IMR-90 (cell line): ENCODE measurements at regions not wholly inside any gene's neighbourhood (a gene's known extent, or its start where the extent isn't known, plus 50 kb on each side); places are given as distances from the start of the nearest gene placed in this dataset.

Experiments used
- ATAC-seq: fragments of 200-7000 bp; cut with Tn5 transposase; 2 replicates; pipeline ENCODE4 v1.9.1; 2020; ENCODE audit warnings: low read depth, mild to moderate bottlenecking, moderate library complexity
- BruUV-seq: library from RNA; stranded (reverse); fragments of 400-500 nt; replicated peaks from 2 replicates; lab custom pipeline; 2021; lab: Mats Ljungman, UMichigan
- CTCF ChIA-PET: fragments of 300-600 bp; formaldehyde crosslinking; extraction: SDS; loops from one replicate; lab custom pipeline; 2021; ENCODE audit warnings: antibody characterized with exemption; lab: Yijun Ruan, JAX
- POLR2A ChIA-PET: fragments of 300-600 bp; sonication (Branson Sonifier 250); formaldehyde crosslinking; loops from one replicate; lab custom pipeline; 2022; ENCODE audit warnings: antibody characterized with exemption; ENCODE audit not compliant: unreplicated experiment; lab: Charles Lee
- DNase-seq: peaks from one replicate; pipeline ENCODE4 v3.0.0; 2013
- H2AFZ ChIP-seq: replicated peaks from 2 replicates; pipeline ENCODE3; 2013; ENCODE audit warnings: low read length, mild to moderate bottlenecking; ENCODE audit not compliant: poor library complexity
- H2AK5ac ChIP-seq: 2 replicates; pipeline ENCODE4 v1.6.1; 2013; ENCODE audit warnings: low read depth, low read length, inconsistent platforms
- H2AK9ac ChIP-seq: replicated peaks from 2 replicates; pipeline ENCODE3; 2013; ENCODE audit warnings: mild to moderate bottlenecking, low read depth, low read length, moderate library complexity; ENCODE audit not compliant: poor library complexity
- H2BK120ac ChIP-seq: 2 replicates; pipeline ENCODE4 v1.6.1; 2013; ENCODE audit warnings: low read depth, low read length, inconsistent platforms
- H2BK15ac ChIP-seq: 3 replicates; pipeline ENCODE4 v1.6.1; 2013; ENCODE audit warnings: low read depth, low read length, inconsistent platforms
- H2BK20ac ChIP-seq: 2 replicates; pipeline ENCODE4 v1.6.1; 2013; ENCODE audit warnings: low read depth, mild to moderate bottlenecking, inconsistent platforms, low read length, moderate library complexity
- H2BK5ac ChIP-seq: 2 replicates; pipeline ENCODE4 v1.6.1; 2013; ENCODE audit warnings: mild to moderate bottlenecking, low read depth, low read length, inconsistent platforms; ENCODE audit not compliant: poor library complexity, severe bottlenecking
- H3K14ac ChIP-seq: replicated peaks from 2 replicates; pipeline ENCODE4 v1.6.1; 2013; ENCODE audit warnings: low read depth, low read length, inconsistent platforms
- H3K18ac ChIP-seq: 2 replicates; pipeline ENCODE4 v1.6.1; 2013; ENCODE audit warnings: low read depth, low read length, control low read depth
- H3K23ac ChIP-seq: 2 replicates; pipeline ENCODE4 v1.6.1; 2013; ENCODE audit warnings: low read depth, low read length, inconsistent platforms
- H3K27ac ChIP-seq: 2 replicates; pipeline ENCODE4 v1.5.1; 2013; ENCODE audit warnings: mild to moderate bottlenecking, control low read depth, low read length; ENCODE audit not compliant: insufficient read depth
- H3K27me3 ChIP-seq: 2 replicates; pipeline ENCODE4 v1.6.1; 2013; ENCODE audit warnings: low read length; ENCODE audit not compliant: control insufficient read depth, insufficient read depth
- H3K36me3 ChIP-seq: 2 replicates; pipeline ENCODE4 v1.6.1; 2013; ENCODE audit warnings: low read length, mixed read lengths; ENCODE audit not compliant: control insufficient read depth, insufficient read depth
- H3K4ac ChIP-seq: 2 replicates; pipeline ENCODE4 v1.6.1; 2013; ENCODE audit warnings: low read depth, low read length, inconsistent platforms
- H3K4me1 ChIP-seq: 2 replicates; pipeline ENCODE4 v1.6.1; 2013; ENCODE audit warnings: low read length, mixed read lengths; ENCODE audit not compliant: control insufficient read depth, insufficient read depth
- H3K4me2 ChIP-seq: 2 replicates; pipeline ENCODE4 v1.6.1; 2013; ENCODE audit warnings: low read depth, mild to moderate bottlenecking, control low read depth, low read length, moderate library complexity
- H3K4me3 ChIP-seq: 2 replicates; pipeline ENCODE4 v1.5.1; 2013; ENCODE audit warnings: low read depth, mild to moderate bottlenecking, control low read depth, low read length, moderate library complexity; ENCODE audit not compliant: insufficient read depth
- H3K56ac ChIP-seq: 2 replicates; pipeline ENCODE4 v1.6.1; 2013; ENCODE audit warnings: low read length, inconsistent platforms; ENCODE audit not compliant: insufficient read depth; ENCODE audit errors: extremely low read depth
- H3K79me1 ChIP-seq, 2 experiments: 2 replicates each; pipeline ENCODE4 v1.6.1; 2013; ENCODE audit warnings: low read length in 2 of 2, inconsistent platforms in 1 of 2, low read depth in 1 of 2
- H3K9ac ChIP-seq: 2 replicates; pipeline ENCODE4 v1.6.1; 2013; ENCODE audit warnings: low read depth, low read length, control low read depth
- H3K9me1 ChIP-seq: 2 replicates; pipeline ENCODE4 v1.6.1; 2013; ENCODE audit warnings: low read length, inconsistent platforms; ENCODE audit not compliant: insufficient read depth
- H3K9me3 ChIP-seq: 2 replicates; pipeline ENCODE4 v1.6.1; 2013; ENCODE audit warnings: low read length; ENCODE audit not compliant: control insufficient read depth, insufficient read depth
- H4K20me1 ChIP-seq: 2 replicates; pipeline ENCODE4 v1.6.1; 2013; ENCODE audit warnings: low read length, inconsistent platforms; ENCODE audit not compliant: insufficient read depth
- H4K5ac ChIP-seq: 2 replicates; pipeline ENCODE4 v1.6.1; 2013; ENCODE audit warnings: mild to moderate bottlenecking, low read depth, low read length, control low read depth
- H4K8ac ChIP-seq, 2 experiments: 2 replicates each; pipeline ENCODE4 v1.6.1; 2013; ENCODE audit warnings: low read depth in 2 of 2, low read length in 2 of 2, control low read depth in 1 of 2, inconsistent platforms in 1 of 2
- H4K91ac ChIP-seq: 2 replicates; pipeline ENCODE4 v1.6.1; 2013; ENCODE audit warnings: low read depth, low read length, inconsistent platforms; ENCODE audit not compliant: insufficient read depth
- CHD1 ChIP-seq: IDR thresholded peaks from 2 replicates; pipeline ENCODE4 v1.6.1; 2012; ENCODE audit warnings: low read depth, low read length, improper control_type of control experiment
- MAZ ChIP-seq: IDR thresholded peaks from 2 replicates; pipeline ENCODE4 v1.6.1; 2012; ENCODE audit warnings: low read depth, mild to moderate bottlenecking, low read length, improper control_type of control experiment, moderate library complexity, borderline replicate concordance
- RCOR1 ChIP-seq: IDR thresholded peaks from 2 replicates; pipeline ENCODE4 v1.6.1; 2012; ENCODE audit warnings: mild to moderate bottlenecking, low read length, improper control_type of control experiment; ENCODE audit not compliant: insufficient replicate concordance
- RFX5 ChIP-seq: IDR thresholded peaks from 2 replicates; pipeline ENCODE4 v1.8.0; 2012; ENCODE audit warnings: low read depth, mild to moderate bottlenecking, low read length, moderate library complexity
- WGBS, 2 experiments: methylation state at CpG; one replicate each; pipeline versions ENCODE4 v1.1.5 to v1.1.7; 2013; ENCODE audit warnings: missing lambda C conversion rate in 2 of 2; ENCODE audit not compliant: insufficient read length in 1 of 2; ENCODE audit errors: extremely low coverage in 2 of 2; 5-methylcytosine and 5-hydroxymethylcytosine counted together
- dilution Hi-C: fragments of 300-500 bp; cut with HindIII; formaldehyde crosslinking; loops from one replicate; pipeline ENCODE4 v1.14.3; 2018; ENCODE audit warnings: low sequenced_read_pairs; ENCODE audit not compliant: unreplicated experiment
- in situ Hi-C: fragments of 300-500 bp; cut with MboI; formaldehyde crosslinking; loops from 3 replicates; pipeline ENCODE4 v1.14.3; 2019; ENCODE audit warnings: low sequenced_read_pairs, inconsistent platforms, mixed read lengths
- intact Hi-C: fragments of 100-400 bp; cut with micrococcal nuclease; formaldehyde crosslinking; loops from 2 replicates; pipeline ENCODE4 v1.10.0; 2022
- TF ChIP-seq, protein P1 (sequence below): fragments of 150-350 bp; IDR thresholded peaks from 2 replicates; pipeline ENCODE4 v1.6.1; 2017; ENCODE audit warnings: mild to moderate bottlenecking, antibody characterized with exemption, low read length, low read depth

DNA sequence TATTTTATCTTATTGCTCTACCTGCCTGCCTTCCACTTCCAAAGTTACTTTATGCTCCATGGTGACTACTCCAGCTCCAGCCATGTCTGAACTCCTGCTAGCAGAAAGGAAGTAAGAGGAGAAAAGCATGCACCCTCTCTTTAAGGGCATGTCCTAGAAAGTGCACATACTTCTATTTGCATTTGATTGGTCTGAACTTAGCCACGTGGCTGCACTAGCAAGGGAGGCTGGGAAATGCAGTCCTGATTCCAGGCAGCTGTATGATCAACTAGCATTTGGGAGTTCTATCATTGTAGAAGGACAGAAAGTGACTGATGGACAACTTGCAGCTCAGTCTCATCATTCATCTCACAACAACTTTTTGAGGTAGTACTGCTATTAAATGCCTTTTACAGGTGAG lies 515.7 kb downstream of the BUD13 start:
- H3K4me1 ChIP-seq, result no peaks in the 10 kb centered on the region
- no peaks in the 10 kb centered on the region for H3K36me3 ChIP-seq
- no peak overlapping the region for H2AK9ac ChIP-seq
- no TSS peak for BruUV-seq
- no peak overlapping the region for H4K5ac ChIP-seq
- no peak for TF ChIP-seq MAZ
- TF ChIP-seq RFX5, result no peak
- TF ChIP-seq, protein P1, sequence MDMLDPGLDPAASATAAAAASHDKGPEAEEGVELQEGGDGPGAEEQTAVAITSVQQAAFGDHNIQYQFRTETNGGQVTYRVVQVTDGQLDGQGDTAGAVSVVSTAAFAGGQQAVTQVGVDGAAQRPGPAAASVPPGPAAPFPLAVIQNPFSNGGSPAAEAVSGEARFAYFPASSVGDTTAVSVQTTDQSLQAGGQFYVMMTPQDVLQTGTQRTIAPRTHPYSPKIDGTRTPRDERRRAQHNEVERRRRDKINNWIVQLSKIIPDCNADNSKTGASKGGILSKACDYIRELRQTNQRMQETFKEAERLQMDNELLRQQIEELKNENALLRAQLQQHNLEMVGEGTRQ, result peak; percentile 47; the same call in 1 of the 2 replicates
- no peak for TF ChIP-seq RCOR1
- no peak for TF ChIP-seq CHD1
- H4K91ac ChIP-seq, result no peak overlapping the region
- no peak overlapping the region for H2BK20ac ChIP-seq
- no peak overlapping the region for H3K18ac ChIP-seq
- no peak overlapping the region for H4K8ac ChIP-seq
- ChIA-PET POLR2A (no interaction called here), CTCF (no interaction called here)
- in situ Hi-C loops (no loop called here), intact Hi-C loops (no loop called here), dilution Hi-C loops (no loop called here)
- H3K14ac ChIP-seq, result no peak overlapping the region
- DNase-seq (no peak), ATAC-seq (no peak)
- H3K9ac ChIP-seq, result no peak overlapping the region
- H2AFZ ChIP-seq, result no peak overlapping the region
- no peak overlapping the region for H2BK120ac ChIP-seq
- no peak overlapping the region for H3K56ac ChIP-seq
- 20% methylated on average over 1 of the region's 1 CpG; no CpG with 5 or more reads in 1 of the 2 experiments for WGBS, 2 experiments
- H3K27ac ChIP-seq, result no peak overlapping the region
- H4K20me1 ChIP-seq, result no peaks in the 10 kb centered on the region
- H3K9me1 ChIP-seq, result no peaks in the 10 kb centered on the region
- no peak overlapping the region for H3K4ac ChIP-seq
- H2BK5ac ChIP-seq, result no peak overlapping the region
- no peak overlapping the region for H2AK5ac ChIP-seq
- no peaks in the 10 kb centered on the region for H3K27me3 ChIP-seq
- no peaks in the 10 kb centered on the region for H3K79me1 ChIP-seq
- no peak overlapping the region for H3K4me2 ChIP-seq
- no peak overlapping the region for H3K23ac ChIP-seq
- H3K9me3 ChIP-seq, result no peaks in the 10 kb centered on the region
- H3K4me3 ChIP-seq, result no peak overlapping the region
- H2BK15ac ChIP-seq, result no peak overlapping the region
